T-helper 2 cell treated with Interferon-gamma antibody and Interleukin-4, amounts not matched to agents 5 μg/mL and 100 μg/mL, for 36 hours (primary cell): ENCODE measurements at regions not wholly inside any gene's neighbourhood (a gene's known extent, or its start where the extent isn't known, plus 50 kb on each side); places are given as distances from the start of the nearest gene placed in this dataset.

Experiments
- DNase-seq: peaks from one replicate; pipeline ENCODE4 v3.0.0; 2021; ENCODE audit warnings: low spot score
- H3K27ac Mint-ChIP-seq: one replicate; pipeline ENCODE4 v1.8.0; 2021; ENCODE audit warnings: mild to moderate bottlenecking, mixed read lengths
- H3K27me3 Mint-ChIP-seq: one replicate; pipeline ENCODE4 v1.8.0; 2021; ENCODE audit warnings: low read depth, mixed read lengths
- H3K36me3 Mint-ChIP-seq: one replicate; pipeline ENCODE4 v1.8.0; 2021; ENCODE audit warnings: low read depth, mixed read lengths
- H3K4me1 Mint-ChIP-seq: one replicate; pipeline ENCODE4 v1.8.0; 2021; ENCODE audit warnings: low read depth, mixed read lengths
- H3K4me3 Mint-ChIP-seq: one replicate; pipeline ENCODE4 v1.8.0; 2022; ENCODE audit warnings: mild to moderate bottlenecking, moderate library complexity, mixed read lengths
- H3K9me3 Mint-ChIP-seq: one replicate; pipeline ENCODE4 v1.8.0; 2021; ENCODE audit warnings: mixed read lengths

GRCh38 chr6:146892613-146893401 is 294.0 kb downstream of the ADGB start:
- Mint-ChIP-seq H3K27me3 (peaks cover 2% of the 10 kb centered on the region), H3K9me3 (no peaks in the 10 kb centered on the region), H3K36me3 (no peaks in the 10 kb centered on the region), H3K4me1 (peaks cover 6% of the 10 kb centered on the region), H3K4me3 (no peak overlapping the region), H3K27ac (no peak overlapping the region)
- DNase-seq, result no peak

DNA sequence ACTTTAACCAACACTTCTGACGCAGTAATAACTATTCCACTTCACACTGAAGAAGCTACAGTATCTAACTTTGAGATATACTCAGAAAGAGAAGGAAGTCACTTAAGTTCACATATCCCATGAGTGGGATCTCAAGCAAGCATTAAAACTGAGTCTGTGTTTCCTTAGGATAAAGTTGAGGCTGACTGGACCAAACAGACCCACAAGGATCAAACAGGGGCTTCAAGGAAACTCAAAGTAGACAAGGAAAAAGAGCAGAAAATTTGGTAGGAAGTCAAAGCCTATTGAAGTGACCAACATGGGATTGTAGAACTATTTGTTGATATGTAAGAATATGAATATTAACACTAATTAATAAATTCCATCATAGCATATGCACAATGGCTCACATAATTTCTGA is 294.9 kb downstream of the ADGB start:
- Mint-ChIP-seq H3K36me3 (no peaks in the 10 kb centered on the region), H3K4me3 (no peak overlapping the region), H3K9me3 (no peaks in the 10 kb centered on the region), H3K4me1 (peaks cover 6% of the 10 kb centered on the region), H3K27ac (no peak overlapping the region), H3K27me3 (peaks cover 2% of the 10 kb centered on the region)
- no peak for DNase-seq

DNA sequence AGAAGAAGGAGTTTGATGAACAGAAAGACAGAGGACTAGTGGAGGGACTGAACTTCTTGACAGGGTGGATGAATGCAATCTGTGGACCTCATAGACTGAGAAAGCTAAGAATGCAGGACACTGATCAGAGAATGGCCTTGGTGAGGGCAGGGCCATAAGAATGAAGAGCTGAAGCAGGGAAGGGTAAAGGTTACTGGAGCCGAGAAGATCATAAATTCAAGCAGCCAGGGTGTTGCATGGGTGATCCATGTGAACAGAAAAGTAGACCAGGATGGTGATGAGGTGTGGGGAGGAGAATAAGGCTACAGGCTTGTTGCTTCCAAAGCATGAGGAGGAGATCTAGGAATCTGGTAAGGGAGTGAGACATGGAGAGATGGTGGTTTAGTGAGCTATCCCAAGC is 295.9 kb downstream of the ADGB start:
- H3K27me3 Mint-ChIP-seq, result peaks cover 2% of the 10 kb centered on the region
- H3K4me3 Mint-ChIP-seq, result no peak overlapping the region
- H3K27ac Mint-ChIP-seq, result no peak overlapping the region
- no peaks in the 10 kb centered on the region for H3K9me3 Mint-ChIP-seq
- peaks cover 6% of the 10 kb centered on the region for H3K4me1 Mint-ChIP-seq
- H3K36me3 Mint-ChIP-seq, result no peaks in the 10 kb centered on the region
- no peak for DNase-seq

- H3K27me3 Mint-ChIP-seq, result peaks cover 2% of the 10 kb centered on the region
- H3K27ac Mint-ChIP-seq, result no peak overlapping the region
- peaks cover 6% of the 10 kb centered on the region for H3K4me1 Mint-ChIP-seq
- no peak for DNase-seq
- no peaks in the 10 kb centered on the region for H3K36me3 Mint-ChIP-seq
- no peak overlapping the region for H3K4me3 Mint-ChIP-seq
- H3K9me3 Mint-ChIP-seq, result no peaks in the 10 kb centered on the region
These were observed 296.5 kb downstream of the ADGB start for GRCh38 chr6:146895101-146895771.

DNA sequence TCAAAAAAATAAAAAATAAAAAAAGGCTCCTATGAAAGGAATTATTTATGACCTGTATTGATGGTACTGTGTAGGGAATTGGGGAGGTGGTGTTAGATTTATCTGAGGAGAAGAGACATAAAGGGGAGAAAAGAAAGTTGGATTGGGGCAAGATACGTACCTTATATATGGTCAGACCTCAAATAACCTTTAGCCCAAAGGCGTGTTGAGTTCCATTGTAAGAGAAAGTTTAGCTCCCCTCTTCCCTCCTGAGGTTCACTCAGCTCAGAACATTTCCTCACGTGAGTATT is 296.9 kb downstream of the ADGB start:
- peaks cover 6% of the 10 kb centered on the region for H3K4me1 Mint-ChIP-seq
- no peak overlapping the region for H3K27ac Mint-ChIP-seq
- H3K4me3 Mint-ChIP-seq, result no peak overlapping the region
- H3K9me3 Mint-ChIP-seq, result no peaks in the 10 kb centered on the region
- H3K36me3 Mint-ChIP-seq, result no peaks in the 10 kb centered on the region
- DNase-seq, result no peak
- H3K27me3 Mint-ChIP-seq, result peaks cover 2% of the 10 kb centered on the region

DNA sequence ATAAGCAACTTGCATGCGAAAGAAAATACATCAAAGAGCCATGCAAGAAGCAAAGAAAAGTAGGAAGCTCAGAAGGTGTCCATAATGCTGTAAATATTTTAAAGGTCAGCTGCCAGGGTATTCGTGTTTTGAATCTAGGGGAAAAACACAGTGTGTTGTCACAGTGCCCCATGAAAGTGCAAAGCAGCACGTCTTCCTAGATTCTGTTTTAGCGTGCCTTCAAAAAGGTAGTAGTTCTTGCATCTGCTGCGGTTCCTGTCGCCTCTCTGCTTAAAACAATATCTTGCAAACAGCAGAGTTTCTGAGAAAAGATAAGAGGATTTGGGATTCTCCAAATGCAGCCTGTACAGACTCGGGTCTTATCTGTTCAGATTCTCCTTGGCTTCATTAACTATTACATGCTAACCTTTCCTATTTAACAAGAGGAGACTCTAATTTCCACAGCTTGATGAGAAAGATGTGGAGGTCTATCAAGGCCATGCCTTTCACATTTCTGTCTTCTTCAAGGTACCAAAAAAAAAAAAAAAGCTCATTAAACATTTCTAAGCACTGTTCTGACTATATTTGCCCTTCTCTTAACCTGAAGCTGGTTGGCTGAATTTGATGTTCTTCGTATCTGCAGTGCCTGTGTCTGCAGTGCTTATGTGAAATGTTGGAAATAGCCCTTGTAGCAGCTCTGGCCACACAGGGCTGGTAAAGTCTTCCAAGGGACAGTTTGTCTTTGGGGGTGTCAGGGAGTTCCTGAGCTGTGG is 297.5 kb downstream of the ADGB start:
- H3K4me1 Mint-ChIP-seq, result peaks cover 6% of the 10 kb centered on the region
- H3K9me3 Mint-ChIP-seq, result no peaks in the 10 kb centered on the region
- no peak for DNase-seq
- no peak overlapping the region for H3K27ac Mint-ChIP-seq
- H3K4me3 Mint-ChIP-seq, result no peak overlapping the region
- peaks cover 2% of the 10 kb centered on the region for H3K27me3 Mint-ChIP-seq
- H3K36me3 Mint-ChIP-seq, result no peaks in the 10 kb centered on the region

GRCh38 chr6:146896960-146897701 is 298.4 kb downstream of the ADGB start:
- no peak for DNase-seq
- no peak overlapping the region for H3K27ac Mint-ChIP-seq
- peaks cover 3% of the 10 kb centered on the region for H3K4me1 Mint-ChIP-seq
- H3K36me3 Mint-ChIP-seq, result no peaks in the 10 kb centered on the region
- no peak overlapping the region for H3K4me3 Mint-ChIP-seq
- no peaks in the 10 kb centered on the region for H3K9me3 Mint-ChIP-seq
- H3K27me3 Mint-ChIP-seq, result peaks cover 2% of the 10 kb centered on the region

- no peaks in the 10 kb centered on the region for H3K4me1 Mint-ChIP-seq
- H3K27ac Mint-ChIP-seq, result no peak overlapping the region
- H3K4me3 Mint-ChIP-seq, result no peak overlapping the region
- no peaks in the 10 kb centered on the region for H3K9me3 Mint-ChIP-seq
- no peaks in the 10 kb centered on the region for H3K36me3 Mint-ChIP-seq
- no peak for DNase-seq
- H3K27me3 Mint-ChIP-seq, result peaks cover 2% of the 10 kb centered on the region
These were observed 299.5 kb downstream of the ADGB start for GRCh38 chr6:146898069-146898887.

DNA sequence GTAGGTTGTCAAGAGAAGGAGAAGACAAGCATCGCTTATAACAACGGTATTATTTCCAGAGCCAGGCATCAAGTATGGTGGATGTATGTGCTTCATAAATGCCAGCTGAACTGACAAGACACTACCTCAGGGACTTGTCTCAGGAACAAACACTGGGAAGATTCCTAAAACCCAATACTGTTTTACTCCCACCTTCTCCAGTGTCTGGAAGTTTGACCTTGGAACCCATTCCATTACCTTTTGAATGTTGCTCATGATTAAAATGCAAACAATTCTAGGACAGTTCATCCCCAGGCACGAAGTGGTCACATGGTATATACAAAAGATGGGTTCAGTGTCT is 300.1 kb downstream of the ADGB start:
- Mint-ChIP-seq H3K36me3 (no peaks in the 10 kb centered on the region), H3K4me3 (no peak overlapping the region), H3K9me3 (no peaks in the 10 kb centered on the region), H3K4me1 (no peaks in the 10 kb centered on the region), H3K27ac (no peak overlapping the region), H3K27me3 (peaks cover 2% of the 10 kb centered on the region)
- no peak for DNase-seq

- no peak for DNase-seq
These were observed 302.0 kb upstream of the STXBP5 start for GRCh38 chr6:146901940-146902816.

DNA sequence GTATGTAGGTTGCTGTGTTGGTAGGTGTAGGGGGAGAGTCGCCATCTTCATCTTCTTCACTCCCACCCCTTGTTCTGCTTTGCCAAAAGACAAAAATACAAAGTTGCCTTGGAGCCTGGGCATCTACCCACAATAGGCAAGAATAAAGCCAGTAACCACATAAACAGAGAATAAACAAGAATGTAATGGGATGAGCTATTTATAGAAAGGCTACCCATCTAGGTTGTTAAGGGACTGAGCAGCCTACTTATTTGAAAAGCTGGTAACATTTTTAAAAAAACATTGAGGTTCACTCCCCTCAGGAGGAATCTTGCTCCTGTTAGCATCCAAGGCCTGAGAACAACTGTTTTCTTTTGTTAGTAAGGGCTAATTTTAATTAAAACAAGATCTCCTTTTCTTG is 301.4 kb upstream of the STXBP5 start:
- H3K9me3 Mint-ChIP-seq, result no peaks in the 10 kb centered on the region

More at GRCh38 chr6:146901940-146902816, 302.0 kb upstream of the STXBP5 start:
- Mint-ChIP-seq H3K9me3 (no peaks in the 10 kb centered on the region), H3K36me3 (no peaks in the 10 kb centered on the region), H3K27ac (no peak overlapping the region), H3K4me3 (no peak overlapping the region), H3K4me1 (no peaks in the 10 kb centered on the region), H3K27me3 (no peaks in the 10 kb centered on the region)

GRCh38 chr6:146903451-146903850 is 300.8 kb upstream of the STXBP5 start:
- Mint-ChIP-seq H3K4me1 (no peaks in the 10 kb centered on the region), H3K36me3 (no peaks in the 10 kb centered on the region), H3K9me3 (no peaks in the 10 kb centered on the region), H3K4me3 (no peak overlapping the region), H3K27ac (no peak overlapping the region), H3K27me3 (no peaks in the 10 kb centered on the region)
- no peak for DNase-seq

More for the DNA sequence above, 301.4 kb upstream of the STXBP5 start:
- no peak for DNase-seq
- Mint-ChIP-seq H3K4me3 (no peak overlapping the region), H3K36me3 (no peaks in the 10 kb centered on the region), H3K27ac (no peak overlapping the region), H3K4me1 (no peaks in the 10 kb centered on the region), H3K27me3 (no peaks in the 10 kb centered on the region)
